ENCODE measurements at regions not wholly inside any gene's neighbourhood (a gene's known extent, or its start where the extent isn't known, plus 50 kb on each side); places are given as distances from the start of the nearest gene placed in this dataset.

DNA sequence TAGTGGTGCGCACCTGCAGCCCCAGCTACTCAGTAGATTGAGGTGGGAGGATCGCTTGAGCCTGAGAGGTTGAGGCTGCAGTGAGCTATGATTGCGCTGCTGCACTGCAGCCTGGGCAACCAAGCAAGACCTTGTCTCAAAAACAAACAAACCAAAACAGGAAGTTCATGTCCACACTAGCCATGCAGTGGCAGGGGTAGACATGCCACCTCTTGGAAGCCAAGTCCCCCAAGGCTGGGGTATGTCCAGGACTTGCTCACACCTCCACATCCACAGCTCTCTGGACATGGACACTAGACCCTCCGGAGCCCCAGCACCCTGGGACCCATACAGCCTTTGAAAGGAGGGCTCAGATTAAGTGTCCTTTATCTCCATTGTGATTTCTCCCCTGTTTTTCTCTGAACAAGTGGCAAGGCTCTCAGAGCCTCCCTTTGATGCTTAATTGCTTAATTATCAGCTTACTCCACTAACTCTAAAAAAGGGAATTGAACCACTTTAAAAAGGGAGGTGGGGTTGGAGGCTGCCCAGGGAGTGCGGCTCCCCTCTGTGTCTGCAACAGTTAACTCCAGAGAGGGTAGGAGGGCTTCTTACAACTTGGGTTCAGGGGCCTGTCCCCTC is 424.6 kb upstream of the C16orf82 start:
- no peak for TF ChIP-seq POLR2A (IDR thresholded peaks at IDR 0.05)
- TF ChIP-seq, protein P1, sequence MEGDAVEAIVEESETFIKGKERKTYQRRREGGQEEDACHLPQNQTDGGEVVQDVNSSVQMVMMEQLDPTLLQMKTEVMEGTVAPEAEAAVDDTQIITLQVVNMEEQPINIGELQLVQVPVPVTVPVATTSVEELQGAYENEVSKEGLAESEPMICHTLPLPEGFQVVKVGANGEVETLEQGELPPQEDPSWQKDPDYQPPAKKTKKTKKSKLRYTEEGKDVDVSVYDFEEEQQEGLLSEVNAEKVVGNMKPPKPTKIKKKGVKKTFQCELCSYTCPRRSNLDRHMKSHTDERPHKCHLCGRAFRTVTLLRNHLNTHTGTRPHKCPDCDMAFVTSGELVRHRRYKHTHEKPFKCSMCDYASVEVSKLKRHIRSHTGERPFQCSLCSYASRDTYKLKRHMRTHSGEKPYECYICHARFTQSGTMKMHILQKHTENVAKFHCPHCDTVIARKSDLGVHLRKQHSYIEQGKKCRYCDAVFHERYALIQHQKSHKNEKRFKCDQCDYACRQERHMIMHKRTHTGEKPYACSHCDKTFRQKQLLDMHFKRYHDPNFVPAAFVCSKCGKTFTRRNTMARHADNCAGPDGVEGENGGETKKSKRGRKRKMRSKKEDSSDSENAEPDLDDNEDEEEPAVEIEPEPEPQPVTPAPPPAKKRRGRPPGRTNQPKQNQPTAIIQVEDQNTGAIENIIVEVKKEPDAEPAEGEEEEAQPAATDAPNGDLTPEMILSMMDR (IDR thresholded peaks at IDR 0.05), result no peak
- TF ChIP-seq EP300 (IDR thresholded peaks at IDR 0.05), result no peak

All from upper lobe of left lung (tissue), 4 donors.